ENCODE measurements at regions not wholly inside any gene's neighbourhood (a gene's known extent, or its start where the extent isn't known, plus 50 kb on each side); places are given as distances from the start of the nearest gene placed in this dataset.

DNA sequence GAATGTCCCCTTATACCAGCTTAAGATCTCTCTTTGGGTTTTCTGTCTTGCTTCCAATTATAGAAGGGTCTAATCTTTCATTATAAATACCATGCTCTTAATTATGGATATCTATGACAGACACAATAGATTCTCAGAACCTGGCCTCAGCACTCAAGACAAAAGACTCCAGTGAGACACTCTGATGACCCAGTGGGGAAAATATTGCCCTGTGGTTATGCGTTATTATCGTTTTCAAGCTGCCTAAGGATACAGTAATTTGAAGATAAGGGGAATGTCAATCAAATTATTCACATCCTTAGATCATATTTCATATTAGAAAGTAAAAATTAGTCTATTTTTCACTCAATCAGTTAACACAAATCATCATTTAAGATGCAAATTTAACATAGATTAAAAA, 748.8 kb downstream of the XPNPEP1 start:
- TF ChIP-seq EZH2phosphoT487 (IDR thresholded peaks at IDR 0.05; ENCODE audit: borderline replicate concordance, low read depth, low read length) (no peak), CTCF (conservative IDR thresholded peaks at IDR 0.05; ENCODE audit: low read length) (no peak)

Measured in OCI-LY7 (cell line).